ENCODE measurements at regions not wholly inside any gene's neighbourhood (a gene's known extent, or its start where the extent isn't known, plus 50 kb on each side); places are given as distances from the start of the nearest gene placed in this dataset. TPM values are rescaled to one million over a fixed set of nuclear protein-coding genes. Genes with fewer than 3 reads are reported as not detected.

- Mint-ChIP-seq H3K4me3 (ENCODE audit: unreplicated experiment) (no peak overlapping the region), H3K27me3 (ENCODE audit: insufficient read depth, unreplicated experiment) (peaks cover 98% of the 10 kb centered on the region), H3K9me3 (ENCODE audit: unreplicated experiment) (peaks cover 15% of the 10 kb centered on the region), H3K4me1 (ENCODE audit: insufficient read depth, unreplicated experiment) (no peaks in the 10 kb centered on the region), H3K27ac (ENCODE audit: low read depth, unreplicated experiment) (no peak overlapping the region), H3K36me3 (ENCODE audit: insufficient read depth, unreplicated experiment) (peaks cover 7% of the 10 kb centered on the region)
- BruUV-seq (replicated peaks) = no TSS peak
- no peak for DNase-seq (ENCODE audit: unreplicated experiment)
- ChIA-PET POLR2A (interaction anchor here (1.1 kb wide), 1 partner anchor 167 kb away, joined by 3 read pairs; no protein-coding TSS in a partner anchor), CTCF (interaction anchor here (1.6 kb wide), 1 partner anchor 78 kb away, joined by 6 read pairs; no protein-coding TSS in a partner anchor)
- intact Hi-C loops (cut with micrococcal nuclease) = loop anchor here (10.0 kb wide), 1 partner anchor 275 kb away; the partner anchor contains the start of gene GNGT1
- TF ChIP-seq CTCF (IDR thresholded peaks at IDR 0.05; ENCODE audit: unreplicated experiment) = no peak
Measured at GRCh38 chr7:93629291-93629801, 54.8 kb upstream of the CALCR start.

- ChIA-PET CTCF (interaction anchor here (0.7 kb wide), 1 partner anchor 918 kb away, joined by 3 read pairs; no protein-coding TSS in a partner anchor), POLR2A (no interaction called here)
- H3K4me1 Mint-ChIP-seq (ENCODE audit: insufficient read depth, unreplicated experiment) = peaks cover 6% of the 10 kb centered on the region
- DNase-seq (ENCODE audit: unreplicated experiment) = no peak
- intact Hi-C loops (cut with micrococcal nuclease) = loop anchor here (10.0 kb wide), 1 partner anchor 278 kb away; the partner anchor contains the start of gene GNGT1
- H3K36me3 Mint-ChIP-seq (ENCODE audit: insufficient read depth, unreplicated experiment) = peaks cover 7% of the 10 kb centered on the region
- no peak overlapping the region for H3K27ac Mint-ChIP-seq (ENCODE audit: low read depth, unreplicated experiment)
- H3K27me3 Mint-ChIP-seq (ENCODE audit: insufficient read depth, unreplicated experiment) = peaks cover 96% of the 10 kb centered on the region
- no peak for TF ChIP-seq CTCF (IDR thresholded peaks at IDR 0.05; ENCODE audit: unreplicated experiment)
- no TSS peak for BruUV-seq (replicated peaks)
- no peak overlapping the region for H3K4me3 Mint-ChIP-seq (ENCODE audit: unreplicated experiment)
- H3K9me3 Mint-ChIP-seq (ENCODE audit: unreplicated experiment) = peaks cover 15% of the 10 kb centered on the region
Measured at GRCh38 chr7:93626869-93627268, 52.3 kb upstream of the CALCR start.

Small RNA genes lying in the stretch of these regions (microRNA-seq; reads per million reads assigned to microRNA genes)
- gene MIR4652 = not detected
